ENCODE measurements at regions not wholly inside any gene's neighbourhood (a gene's known extent, or its start where the extent isn't known, plus 50 kb on each side); places are given as distances from the start of the nearest gene placed in this dataset.

GRCh38 chr2:13550285-13551231 lies 833.8 kb downstream of the TRIB2 start:
- in situ Hi-C loops (cut with MboI; ENCODE audit: low sequenced_read_pairs in 4 of 4), result no loop called here
- Histone ChIP-seq H3K27me3 (no peaks in the 10 kb centered on the region), H3K27ac (no peak overlapping the region), H3K4me3 (no peak overlapping the region), H3K4me1 (no peaks in the 10 kb centered on the region), H3K9me3 (no peaks in the 10 kb centered on the region), H3K36me3 (no peaks in the 10 kb centered on the region)
- no peak for TF ChIP-seq POLR2A (IDR thresholded peaks at IDR 0.05)
- TF ChIP-seq, protein P1, sequence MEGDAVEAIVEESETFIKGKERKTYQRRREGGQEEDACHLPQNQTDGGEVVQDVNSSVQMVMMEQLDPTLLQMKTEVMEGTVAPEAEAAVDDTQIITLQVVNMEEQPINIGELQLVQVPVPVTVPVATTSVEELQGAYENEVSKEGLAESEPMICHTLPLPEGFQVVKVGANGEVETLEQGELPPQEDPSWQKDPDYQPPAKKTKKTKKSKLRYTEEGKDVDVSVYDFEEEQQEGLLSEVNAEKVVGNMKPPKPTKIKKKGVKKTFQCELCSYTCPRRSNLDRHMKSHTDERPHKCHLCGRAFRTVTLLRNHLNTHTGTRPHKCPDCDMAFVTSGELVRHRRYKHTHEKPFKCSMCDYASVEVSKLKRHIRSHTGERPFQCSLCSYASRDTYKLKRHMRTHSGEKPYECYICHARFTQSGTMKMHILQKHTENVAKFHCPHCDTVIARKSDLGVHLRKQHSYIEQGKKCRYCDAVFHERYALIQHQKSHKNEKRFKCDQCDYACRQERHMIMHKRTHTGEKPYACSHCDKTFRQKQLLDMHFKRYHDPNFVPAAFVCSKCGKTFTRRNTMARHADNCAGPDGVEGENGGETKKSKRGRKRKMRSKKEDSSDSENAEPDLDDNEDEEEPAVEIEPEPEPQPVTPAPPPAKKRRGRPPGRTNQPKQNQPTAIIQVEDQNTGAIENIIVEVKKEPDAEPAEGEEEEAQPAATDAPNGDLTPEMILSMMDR (IDR thresholded peaks at IDR 0.05 in 4 of 5, conservative IDR thresholded peaks at IDR 0.05 in 1 of 5), result no peak
- intact Hi-C loops (cut with DNase I; ENCODE audit: low total_unique reads), result no loop called here
- DNase-seq (no peak), ATAC-seq (no peak)

DNA sequence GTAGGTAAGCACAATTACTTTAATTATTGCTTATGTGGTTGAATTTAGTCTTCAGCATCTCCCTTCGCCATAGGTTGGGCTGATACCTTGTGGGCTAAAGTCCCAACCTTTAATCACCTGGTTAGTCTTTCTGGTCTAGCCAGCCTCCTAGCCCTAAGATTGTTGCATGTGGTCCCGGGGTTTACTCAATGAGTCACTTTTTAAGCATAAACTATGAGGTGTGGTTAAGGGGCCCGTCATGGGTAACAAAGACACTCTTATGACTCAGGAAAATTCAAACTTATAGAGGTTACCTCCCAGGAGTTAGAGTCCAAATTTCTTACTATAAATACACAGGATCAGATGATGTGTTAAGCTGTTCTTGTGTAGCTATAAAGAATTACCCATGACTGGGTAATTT lies 841.6 kb downstream of the TRIB2 start:
- in situ Hi-C loops (cut with MboI; ENCODE audit: low sequenced_read_pairs in 4 of 4) (no loop called here), intact Hi-C loops (cut with DNase I; ENCODE audit: low total_unique reads) (no loop called here)
- H3K4me3 ChIP-seq, result no peak overlapping the region
- no peak overlapping the region for H3K27ac ChIP-seq
- ATAC-seq, result no peak
- DNase-seq, result no peak
- H3K36me3 ChIP-seq, result no peaks in the 10 kb centered on the region
- H3K9me3 ChIP-seq, result no peaks in the 10 kb centered on the region
- TF ChIP-seq POLR2A (IDR thresholded peaks at IDR 0.05), result no peak
- TF ChIP-seq, protein P1 (IDR thresholded peaks at IDR 0.05 in 4 of 5, conservative IDR thresholded peaks at IDR 0.05 in 1 of 5), result no peak
- H3K4me1 ChIP-seq, result no peaks in the 10 kb centered on the region
- no peaks in the 10 kb centered on the region for H3K27me3 ChIP-seq

GRCh38 chr2:13560322-13560721 lies 843.6 kb downstream of the TRIB2 start:
- TF ChIP-seq, protein P1 (IDR thresholded peaks at IDR 0.05 in 4 of 5, conservative IDR thresholded peaks at IDR 0.05 in 1 of 5), result no peak
- in situ Hi-C loops (cut with MboI; ENCODE audit: low sequenced_read_pairs in 4 of 4) (no loop called here), intact Hi-C loops (cut with DNase I; ENCODE audit: low total_unique reads) (no loop called here)
- no peaks in the 10 kb centered on the region for H3K9me3 ChIP-seq
- H3K27ac ChIP-seq, result no peak overlapping the region
- no peak for DNase-seq
- no peak for ATAC-seq
- H3K27me3 ChIP-seq, result no peaks in the 10 kb centered on the region
- no peaks in the 10 kb centered on the region for H3K4me1 ChIP-seq
- no peak overlapping the region for H3K4me3 ChIP-seq
- H3K36me3 ChIP-seq, result no peaks in the 10 kb centered on the region

DNA sequence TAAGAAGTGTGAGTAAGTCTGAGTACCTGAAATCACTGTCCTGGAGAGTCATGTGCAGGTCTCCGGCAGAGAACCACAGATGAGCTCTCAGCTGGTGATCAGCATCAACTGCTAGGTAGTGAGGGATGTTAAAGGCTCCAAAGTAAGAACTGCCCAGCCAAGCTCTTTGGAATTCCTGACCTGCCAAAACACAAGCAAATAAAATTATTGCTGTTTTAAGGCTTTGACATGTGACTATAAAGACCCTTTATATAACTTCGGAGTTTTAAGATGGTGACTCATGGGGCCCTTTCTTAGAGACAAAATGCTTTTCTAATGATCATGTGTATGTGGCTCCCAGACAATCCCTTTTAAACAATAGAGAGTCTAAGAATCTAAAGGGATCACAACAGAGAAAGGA lies 855.7 kb downstream of the TRIB2 start:
- no peak for DNase-seq
- intact Hi-C loops (cut with DNase I; ENCODE audit: low total_unique reads), result no loop called here
- Histone ChIP-seq H3K27me3 (no peaks in the 10 kb centered on the region), H3K4me3 (no peak overlapping the region), H3K9me3 (no peaks in the 10 kb centered on the region), H3K4me1 (no peaks in the 10 kb centered on the region), H3K36me3 (no peaks in the 10 kb centered on the region), H3K27ac (no peak overlapping the region)
- no peak for ATAC-seq
- in situ Hi-C loops (cut with MboI; ENCODE audit: low sequenced_read_pairs in 4 of 4), result no loop called here
- no peak for TF ChIP-seq POLR2A (IDR thresholded peaks at IDR 0.05)
- TF ChIP-seq, protein P1 (IDR thresholded peaks at IDR 0.05 in 4 of 5, conservative IDR thresholded peaks at IDR 0.05 in 1 of 5), result no peak

Measured in gastrocnemius medialis (tissue), 4 donors.